H9 (cell line): ENCODE measurements at regions not wholly inside any gene's neighbourhood (a gene's known extent, or its start where the extent isn't known, plus 50 kb on each side); places are given as distances from the start of the nearest gene placed in this dataset.

Experiments
- DNase-seq: peaks from one replicate; pipeline ENCODE4 v3.0.0-alpha.2; 2017
- H2AFZ ChIP-seq: one replicate; pipeline ENCODE4 v1.6.1; 2013; ENCODE audit warnings: mild to moderate bottlenecking, low read length, control low read depth, moderate library complexity
- H2AK5ac ChIP-seq: 2 replicates; pipeline ENCODE4 v1.6.1; 2013; ENCODE audit warnings: low read length, control low read depth, mixed read lengths; ENCODE audit not compliant: insufficient read length
- H2BK120ac ChIP-seq: one replicate; pipeline ENCODE4 v1.6.1; 2013; ENCODE audit warnings: low read depth, mild to moderate bottlenecking, low read length, control low read depth, inconsistent platforms; ENCODE audit not compliant: poor library complexity, severe bottlenecking
- H2BK12ac ChIP-seq: 2 replicates; pipeline ENCODE4 v1.6.1; 2013; ENCODE audit warnings: low read length, control low read depth, mixed read lengths, low read depth; ENCODE audit not compliant: insufficient read length
- H2BK15ac ChIP-seq: 2 replicates; pipeline ENCODE4 v1.6.1; 2013; ENCODE audit warnings: low read depth, low read length, control low read depth
- H2BK20ac ChIP-seq: one replicate; pipeline ENCODE4 v1.6.1; 2013; ENCODE audit warnings: low read depth, mild to moderate bottlenecking, low read length, control low read depth, inconsistent platforms; ENCODE audit not compliant: poor library complexity, severe bottlenecking
- H2BK5ac ChIP-seq: 2 replicates; pipeline ENCODE4 v1.6.1; 2013; ENCODE audit warnings: low read length, control low read depth, mixed read lengths; ENCODE audit not compliant: insufficient read length
- H3K14ac ChIP-seq: 2 replicates; pipeline ENCODE4 v1.6.1; 2013; ENCODE audit warnings: low read length, control low read depth; ENCODE audit not compliant: insufficient read depth
- H3K18ac ChIP-seq: 2 replicates; pipeline ENCODE4 v1.6.1; 2013; ENCODE audit warnings: low read depth, mild to moderate bottlenecking, mixed read lengths, low read length, control low read depth; ENCODE audit not compliant: insufficient read length
- H3K23ac ChIP-seq: 2 replicates; pipeline ENCODE4 v1.6.1; 2013; ENCODE audit warnings: low read length, control low read depth, mixed read lengths, low read depth; ENCODE audit not compliant: insufficient read length
- H3K23me2 ChIP-seq: 2 replicates; pipeline ENCODE4 v1.6.1; 2013; ENCODE audit warnings: low read depth, mild to moderate bottlenecking, mixed read lengths, low read length, control low read depth; ENCODE audit not compliant: insufficient read length, poor library complexity, severe bottlenecking
- H3K27ac ChIP-seq: 2 replicates; pipeline ENCODE4 v1.5.1; 2013; ENCODE audit warnings: low read length, control low read depth, mixed read lengths, low read depth; ENCODE audit not compliant: insufficient read length
- H3K27me3 ChIP-seq: 2 replicates; pipeline ENCODE4 v1.6.1; 2013; ENCODE audit warnings: low read length, control low read depth, inconsistent platforms; ENCODE audit not compliant: insufficient read depth
- H3K4ac ChIP-seq: 2 replicates; pipeline ENCODE4 v1.6.1; 2013; ENCODE audit warnings: low read depth, mild to moderate bottlenecking, control low read depth, inconsistent platforms, low read length, moderate library complexity
- H3K4me1 ChIP-seq: 2 replicates; pipeline ENCODE4 v1.6.1; 2013; ENCODE audit warnings: low read length, control low read depth, inconsistent platforms; ENCODE audit not compliant: insufficient read depth
- H3K4me2 ChIP-seq: 2 replicates; pipeline ENCODE4 v1.6.1; 2013; ENCODE audit warnings: low read length, control low read depth, mixed read lengths; ENCODE audit not compliant: insufficient read length, insufficient read depth
- H3K56ac ChIP-seq: 2 replicates; pipeline ENCODE4 v1.6.1; 2013; ENCODE audit warnings: low read depth, mild to moderate bottlenecking, mixed read lengths, low read length, control low read depth; ENCODE audit not compliant: insufficient read length
- H3K79me1 ChIP-seq: 2 replicates; pipeline ENCODE4 v1.6.1; 2013; ENCODE audit warnings: low read depth, mild to moderate bottlenecking, moderate library complexity, low read length, control low read depth, inconsistent platforms; ENCODE audit not compliant: insufficient read depth, poor library complexity, severe bottlenecking
- H3K79me2 ChIP-seq: 2 replicates; pipeline ENCODE4 v1.6.1; 2013; ENCODE audit warnings: low read length, control low read depth, inconsistent platforms; ENCODE audit not compliant: insufficient read depth
- H3K9ac ChIP-seq: 2 replicates; pipeline ENCODE4 v1.6.1; 2013; ENCODE audit warnings: low read length, control low read depth, mixed read lengths; ENCODE audit not compliant: insufficient read length; ENCODE audit errors: extremely low read depth
- H3K9me3 ChIP-seq: one replicate; pipeline ENCODE4 v1.6.1; 2013; ENCODE audit warnings: low read depth, low read length, inconsistent platforms; ENCODE audit not compliant: control insufficient read depth
- H3T11ph ChIP-seq: one replicate; pipeline ENCODE4 v1.6.1; 2013; ENCODE audit warnings: mild to moderate bottlenecking, low read length, control low read depth, inconsistent platforms
- H4K20me1 ChIP-seq: one replicate; pipeline ENCODE4 v1.6.1; 2013; ENCODE audit not compliant: control insufficient read depth, insufficient read length, insufficient read depth
- H4K5ac ChIP-seq: 2 replicates; pipeline ENCODE4 v1.6.1; 2013; ENCODE audit warnings: low read depth, mild to moderate bottlenecking, mixed read lengths, low read length, control low read depth; ENCODE audit not compliant: insufficient read length
- H4K8ac ChIP-seq: replicated peaks from 2 replicates; pipeline ENCODE4 v1.6.1; 2013; ENCODE audit warnings: low read length, control low read depth, mixed read lengths, low read depth; ENCODE audit not compliant: insufficient read length
- H4K91ac ChIP-seq: 2 replicates; pipeline ENCODE4 v1.6.1; 2013; ENCODE audit warnings: low read depth, mild to moderate bottlenecking, moderate library complexity, mixed read lengths, low read length, control low read depth; ENCODE audit not compliant: insufficient read length
- H3K27ac Mint-ChIP-seq, 3 experiments: 2 replicates in 2 of 3; 3 replicates in 1 of 3; pipeline ENCODE4 v1.8.0; 2020 to 2021; ENCODE audit warnings: mixed read lengths in 3 of 3, mild to moderate bottlenecking in 1 of 3, moderate library complexity in 1 of 3
- H3K27me3 Mint-ChIP-seq: 2 replicates; pipeline ENCODE4 v1.8.0; 2021; ENCODE audit warnings: low read depth, mild to moderate bottlenecking, moderate library complexity, mixed read lengths
- H3K36me3 Mint-ChIP-seq, 3 experiments: 2 replicates in 2 of 3; 3 replicates in 1 of 3; pipeline ENCODE4 v1.8.0; 2020 to 2021; ENCODE audit warnings: low read depth in 3 of 3, mixed read lengths in 3 of 3; ENCODE audit not compliant: insufficient read depth in 1 of 3
- H3K4me1 Mint-ChIP-seq, 2 experiments: 2 replicates each; pipeline ENCODE4 v1.8.0; 2020; ENCODE audit warnings: mixed read lengths in 2 of 2
- H3K4me3 Mint-ChIP-seq, 2 experiments: 2 replicates in 1 of 2; 3 replicates in 1 of 2; pipeline ENCODE4 v1.8.0; 2020 to 2021; ENCODE audit warnings: mild to moderate bottlenecking in 2 of 2, mixed read lengths in 2 of 2, moderate library complexity in 1 of 2
- H3K9me3 Mint-ChIP-seq, 2 experiments: 2 replicates in 1 of 2; 3 replicates in 1 of 2; pipeline ENCODE4 v1.8.0; 2020; ENCODE audit warnings: mild to moderate bottlenecking in 2 of 2, mixed read lengths in 2 of 2, moderate library complexity in 1 of 2
- CTCF ChIP-seq: fragments of 200-600 bp; sonication (generic); conservative IDR thresholded peaks from 3 replicates; pipeline ENCODE4 v1.8.0; 2021; ENCODE audit warnings: antibody characterized with exemption, mild to moderate bottlenecking

GRCh38 chr14:82182646-82183045 lies 649.0 kb upstream of the SEL1L start:
- Histone ChIP-seq H3K14ac (no peak overlapping the region), H2BK15ac (no peak overlapping the region), H3K27ac (no peak overlapping the region), H2AFZ (no peak overlapping the region), H3K79me2 (no peaks in the 10 kb centered on the region), H3K79me1 (no peaks in the 10 kb centered on the region), H4K5ac (no peak overlapping the region), H2BK12ac (no peak overlapping the region), H3K23ac (no peak overlapping the region), H3K56ac (no peak overlapping the region), H3K27me3 (no peaks in the 10 kb centered on the region), H2BK5ac (no peak overlapping the region), H3K23me2 (no peaks in the 10 kb centered on the region), H3T11ph (no peak overlapping the region), H4K20me1 (no peaks in the 10 kb centered on the region), H3K4me2 (no peak overlapping the region), H3K18ac (no peak overlapping the region), H3K9ac (no peak overlapping the region), H3K4me1 (no peaks in the 10 kb centered on the region), H4K91ac (no peak overlapping the region), H3K4ac (no peak overlapping the region), H2AK5ac (no peak overlapping the region), H4K8ac (no peak overlapping the region), H3K9me3 (no peaks in the 10 kb centered on the region), H2BK20ac (no peak overlapping the region), H2BK120ac (no peak overlapping the region)
- Mint-ChIP-seq H3K4me1 (peaks cover 3 to 10% of the 10 kb centered on the region in 2 experiments), H3K27ac (no peak overlapping the region; a peak in 1 of 7 replicates), H3K9me3 (no peaks in the 10 kb centered on the region; a peak in 2 of 5 replicates), H3K4me3 (no peak overlapping the region), H3K36me3 (no peaks in the 10 kb centered on the region; a peak in 2 of 7 replicates), H3K27me3 (no peaks in the 10 kb centered on the region; the same call in 1 of the 2 replicates)
- no peak for DNase-seq
- TF ChIP-seq CTCF: no peak
